Progenitor cell of endocrine pancreas (in vitro differentiated cells): ENCODE measurements at regions not wholly inside any gene's neighbourhood (a gene's known extent, or its start where the extent isn't known, plus 50 kb on each side); places are given as distances from the start of the nearest gene placed in this dataset.

Experiments used
- DNase-seq: peaks from one replicate; pipeline ENCODE4 v3.0.0; 2021; ENCODE audit warnings: low spot score; ENCODE audit not compliant: unreplicated experiment
- H3K27ac Mint-ChIP-seq: 2 replicates; pipeline ENCODE4 v1.8.0; 2021; ENCODE audit warnings: mild to moderate bottlenecking, moderate library complexity, mixed read lengths
- H3K27me3 Mint-ChIP-seq: 2 replicates; pipeline ENCODE4 v1.8.0; 2021; ENCODE audit warnings: mixed read lengths
- H3K36me3 Mint-ChIP-seq: 2 replicates; pipeline ENCODE4 v1.8.0; 2022; ENCODE audit warnings: mixed read lengths; ENCODE audit not compliant: insufficient read depth
- H3K4me1 Mint-ChIP-seq: 2 replicates; pipeline ENCODE4 v1.8.0; 2021; ENCODE audit warnings: low read depth, mixed read lengths
- H3K4me3 Mint-ChIP-seq: 2 replicates; pipeline ENCODE4 v1.8.0; 2021; ENCODE audit warnings: low read depth, mild to moderate bottlenecking, moderate library complexity, mixed read lengths
- H3K9me3 Mint-ChIP-seq: 2 replicates; pipeline ENCODE4 v1.8.0; 2021; ENCODE audit warnings: low read depth, mixed read lengths
- CTCF ChIP-seq: fragments of 200-600 bp; sonication (generic); IDR thresholded peaks from one replicate; pipeline ENCODE4 v1.5.0; 2021; ENCODE audit warnings: antibody characterized with exemption, mild to moderate bottlenecking; ENCODE audit not compliant: unreplicated experiment

DNA sequence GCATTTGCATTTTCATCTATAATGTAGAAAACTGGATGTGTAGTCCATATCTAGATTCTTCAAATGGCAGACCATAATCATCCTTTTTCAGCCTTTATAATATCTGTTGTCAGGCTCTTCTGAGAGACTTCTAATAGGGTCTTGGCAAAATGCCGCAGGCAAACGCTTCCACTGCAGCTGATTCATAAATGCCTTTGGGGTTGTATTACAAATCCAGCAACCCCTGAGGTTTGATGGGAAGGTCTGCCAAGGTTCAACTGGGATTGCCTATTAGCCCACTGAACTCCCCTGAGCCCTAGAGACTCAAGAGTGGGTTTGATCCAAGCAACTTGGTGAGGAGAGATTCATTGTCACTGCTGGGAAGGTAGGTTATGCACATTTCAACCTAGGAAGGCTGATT, 365.2 kb upstream of the POU3F2 start:
- H3K27me3 Mint-ChIP-seq, result peaks cover 3% of the 10 kb centered on the region
- peaks cover 10% of the 10 kb centered on the region for H3K9me3 Mint-ChIP-seq
- peaks cover 6% of the 10 kb centered on the region for H3K4me1 Mint-ChIP-seq
- no peak overlapping the region for H3K27ac Mint-ChIP-seq
- no peak for TF ChIP-seq CTCF
- DNase-seq, result no peak
- H3K4me3 Mint-ChIP-seq, result no peak overlapping the region
- no peaks in the 10 kb centered on the region for H3K36me3 Mint-ChIP-seq

DNA sequence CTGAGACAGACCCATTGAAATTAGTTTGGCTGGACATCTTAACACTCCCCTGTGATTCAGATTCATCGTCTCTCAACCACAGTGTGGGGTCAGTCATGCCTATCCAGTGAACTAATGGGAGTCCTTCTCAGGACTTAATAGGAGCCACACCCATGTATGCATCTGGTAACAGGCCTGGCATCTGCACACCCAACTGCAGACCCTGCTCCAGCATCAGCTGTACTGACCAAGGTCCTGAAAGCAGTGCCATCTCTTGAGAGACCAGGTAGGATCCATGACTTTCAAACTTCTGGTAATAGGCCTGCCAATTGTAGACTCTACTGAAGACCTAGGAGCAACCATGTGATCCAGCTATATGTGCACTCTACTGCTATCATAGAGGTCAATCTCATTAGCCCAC, 363.6 kb upstream of the POU3F2 start:
- no peak for DNase-seq
- H3K9me3 Mint-ChIP-seq, result peaks cover 10% of the 10 kb centered on the region
- no peak for TF ChIP-seq CTCF
- H3K4me1 Mint-ChIP-seq, result peaks cover 6% of the 10 kb centered on the region
- H3K27me3 Mint-ChIP-seq, result peaks cover 3% of the 10 kb centered on the region
- no peak overlapping the region for H3K27ac Mint-ChIP-seq
- no peaks in the 10 kb centered on the region for H3K36me3 Mint-ChIP-seq
- no peak overlapping the region for H3K4me3 Mint-ChIP-seq

GRCh38 chr6:98471444-98471843, 362.9 kb upstream of the POU3F2 start:
- Mint-ChIP-seq H3K27ac (no peak overlapping the region), H3K36me3 (no peaks in the 10 kb centered on the region), H3K4me3 (no peak overlapping the region), H3K4me1 (peaks cover 6% of the 10 kb centered on the region), H3K27me3 (peaks cover 3% of the 10 kb centered on the region), H3K9me3 (peaks cover 10% of the 10 kb centered on the region)
- no peak for TF ChIP-seq CTCF
- no peak for DNase-seq

- no peak overlapping the region for H3K27ac Mint-ChIP-seq
- no peak for TF ChIP-seq CTCF
- DNase-seq, result no peak
- no peak overlapping the region for H3K4me3 Mint-ChIP-seq
- H3K36me3 Mint-ChIP-seq, result no peaks in the 10 kb centered on the region
- peaks cover 9% of the 10 kb centered on the region for H3K9me3 Mint-ChIP-seq
- no peaks in the 10 kb centered on the region for H3K27me3 Mint-ChIP-seq
- H3K4me1 Mint-ChIP-seq, result no peaks in the 10 kb centered on the region
These were observed 357.1 kb upstream of the POU3F2 start for GRCh38 chr6:98477231-98477630.

DNA sequence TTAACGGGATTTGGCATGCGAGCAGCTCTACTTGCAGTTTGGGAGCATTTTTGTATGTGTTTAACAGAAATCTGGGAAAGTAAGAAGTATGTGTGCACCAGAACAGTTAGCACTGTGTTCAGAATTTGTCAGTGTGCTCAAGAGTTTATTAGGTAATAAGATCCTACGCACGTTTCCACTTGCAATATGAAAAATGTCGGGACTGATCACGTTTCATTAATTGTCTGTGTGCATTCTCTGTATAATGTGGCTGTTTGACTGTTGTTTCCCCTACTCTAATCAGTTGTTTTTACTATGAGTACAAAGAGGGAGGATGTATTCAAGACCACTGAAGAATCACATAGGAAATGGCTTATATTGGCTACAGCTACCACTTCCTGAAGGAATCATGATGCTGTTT, 349.7 kb upstream of the POU3F2 start:
- Mint-ChIP-seq H3K4me3 (no peak overlapping the region), H3K9me3 (peaks cover 6% of the 10 kb centered on the region), H3K4me1 (peaks cover 25% of the 10 kb centered on the region), H3K36me3 (no peaks in the 10 kb centered on the region), H3K27me3 (no peaks in the 10 kb centered on the region), H3K27ac (no peak overlapping the region)
- DNase-seq, result no peak
- no peak for TF ChIP-seq CTCF
